ENCODE measurements at regions not wholly inside any gene's neighbourhood (a gene's known extent, or its start where the extent isn't known, plus 50 kb on each side); places are given as distances from the start of the nearest gene placed in this dataset.

- DNase-seq (ENCODE audit: low read depth) = peak; percentile 44
- no peak for TF ChIP-seq CTCF (conservative IDR thresholded peaks at IDR 0.05; ENCODE audit: low read length)
- no peak overlapping the region for H3K4me3 ChIP-seq (ENCODE audit: low read length)
Measured at GRCh38 chr18:73638709-73639108, 508.9 kb downstream of the FBXO15 start.

- no peak for DNase-seq (ENCODE audit: low read depth)
- no peak overlapping the region for H3K4me3 ChIP-seq (ENCODE audit: low read length)
- TF ChIP-seq CTCF (conservative IDR thresholded peaks at IDR 0.05; ENCODE audit: low read length) = no peak
Measured at GRCh38 chr18:73636355-73636754, 511.3 kb downstream of the FBXO15 start.

- no peak overlapping the region for H3K4me3 ChIP-seq (ENCODE audit: low read length)
- DNase-seq (ENCODE audit: low read depth) = no peak
- no peak for TF ChIP-seq CTCF (conservative IDR thresholded peaks at IDR 0.05; ENCODE audit: low read length)
Measured at GRCh38 chr18:73626859-73627258, 520.8 kb downstream of the FBXO15 start.

- TF ChIP-seq CTCF (conservative IDR thresholded peaks at IDR 0.05; ENCODE audit: low read length) = no peak
- no peak for DNase-seq (ENCODE audit: low read depth)
- H3K4me3 ChIP-seq (ENCODE audit: low read length) = no peak overlapping the region
Measured at GRCh38 chr18:73626221-73626620, 521.4 kb downstream of the FBXO15 start.

- DNase-seq (ENCODE audit: low read depth) = peak; percentile 27
- no peak for TF ChIP-seq CTCF (conservative IDR thresholded peaks at IDR 0.05; ENCODE audit: low read length)
- no peak overlapping the region for H3K4me3 ChIP-seq (ENCODE audit: low read length)
Measured at GRCh38 chr18:73621091-73621490, 526.5 kb downstream of the FBXO15 start.

GRCh38 chr18:73617981-73618380 lies 529.7 kb downstream of the FBXO15 start:
- no peak overlapping the region for H3K4me3 ChIP-seq (ENCODE audit: low read length)
- TF ChIP-seq CTCF (conservative IDR thresholded peaks at IDR 0.05; ENCODE audit: low read length) = no peak

GRCh38 chr18:73615506-73615905 lies 532.1 kb downstream of the FBXO15 start:
- DNase-seq (ENCODE audit: low read depth) = no peak
- no peak for TF ChIP-seq CTCF (conservative IDR thresholded peaks at IDR 0.05; ENCODE audit: low read length)
- H3K4me3 ChIP-seq (ENCODE audit: low read length) = no peak overlapping the region

More at GRCh38 chr18:73617981-73618380, 529.7 kb downstream of the FBXO15 start:
- DNase-seq (ENCODE audit: low read depth) = no peak

All from AG10803 (cell line).